HG03521 (cell line): ENCODE measurements at regions not wholly inside any gene's neighbourhood (a gene's known extent, or its start where the extent isn't known, plus 50 kb on each side); places are given as distances from the start of the nearest gene placed in this dataset.

Experiments used
- ATAC-seq: cut with Tn5 transposase; IDR thresholded peaks from one replicate; pipeline ENCODE4 v1.9.1; 2021; ENCODE audit warnings: mild to moderate bottlenecking, moderate library complexity; ENCODE audit not compliant: unreplicated experiment

GRCh38 chr9:86732514-86733171 lies 214.7 kb downstream of the GAS1 start:
- no peak for ATAC-seq

- no peak for ATAC-seq
These were observed 215.7 kb downstream of the GAS1 start for GRCh38 chr9:86731511-86732063.

- ATAC-seq: no peak
These were observed 217.0 kb downstream of the GAS1 start for GRCh38 chr9:86730163-86730928.

- ATAC-seq: no peak
These were observed 222.8 kb downstream of the GAS1 start for GRCh38 chr9:86724529-86724928.

GRCh38 chr9:86723346-86723745 lies 224.0 kb downstream of the GAS1 start:
- ATAC-seq: no peak

GRCh38 chr9:86722706-86723075 lies 224.6 kb downstream of the GAS1 start:
- no peak for ATAC-seq

GRCh38 chr9:86721843-86722705 lies 225.2 kb downstream of the GAS1 start:
- ATAC-seq: no peak

GRCh38 chr9:86721226-86721781 lies 226.0 kb downstream of the GAS1 start:
- no peak for ATAC-seq

- ATAC-seq: no peak
These were observed 226.6 kb downstream of the GAS1 start for GRCh38 chr9:86720639-86721225.

GRCh38 chr9:86718388-86719049 lies 228.8 kb downstream of the GAS1 start:
- ATAC-seq: no peak

- ATAC-seq: no peak
These were observed 230.9 kb downstream of the GAS1 start for GRCh38 chr9:86716326-86716922.

GRCh38 chr9:86714999-86715398 lies 232.3 kb downstream of the GAS1 start:
- no peak for ATAC-seq

- no peak for ATAC-seq
These were observed 233.3 kb downstream of the GAS1 start for GRCh38 chr9:86713970-86714369.

GRCh38 chr9:86713470-86713869 lies 233.8 kb downstream of the GAS1 start:
- ATAC-seq: no peak

- ATAC-seq: no peak
These were observed 238.1 kb downstream of the GAS1 start for GRCh38 chr9:86708918-86709835.

GRCh38 chr9:86707932-86708510 lies 239.3 kb downstream of the GAS1 start:
- no peak for ATAC-seq

- no peak for ATAC-seq
These were observed 240.9 kb downstream of the GAS1 start for GRCh38 chr9:86706391-86706790.

GRCh38 chr9:86705490-86705889 lies 241.8 kb downstream of the GAS1 start:
- no peak for ATAC-seq
